ENCODE measurements at regions not wholly inside any gene's neighbourhood (a gene's known extent, or its start where the extent isn't known, plus 50 kb on each side); places are given as distances from the start of the nearest gene placed in this dataset.

DNA sequence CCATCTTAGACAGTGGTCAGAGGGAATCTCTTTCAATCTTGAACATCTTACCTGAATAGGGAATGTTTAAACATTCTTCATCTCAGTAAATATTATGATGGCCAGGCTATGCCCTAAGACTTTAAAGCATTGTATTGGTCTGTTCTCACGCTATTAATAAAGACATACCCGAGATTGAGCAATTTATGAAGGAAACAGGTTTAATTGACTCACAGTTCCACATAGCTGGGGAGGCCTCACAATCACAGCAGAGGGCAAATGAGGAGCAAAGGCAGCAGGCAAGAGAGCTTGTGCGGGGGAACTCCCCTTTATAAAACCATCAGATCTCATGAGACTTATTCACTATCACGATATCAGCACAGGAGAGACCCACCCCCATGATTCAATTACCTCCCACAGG is 55.3 kb upstream of the SOX9 start:
- H4K5ac ChIP-seq (ENCODE audit: insufficient read length, low read depth, low read length), result no peak overlapping the region
- H2BK5ac ChIP-seq (ENCODE audit: low read depth, low read length), result no peak overlapping the region
- H4K20me1 ChIP-seq (replicated peaks in 1 of 2; ENCODE audit: control insufficient read depth in 1 of 2, insufficient read depth in 2 of 2, low read length in 2 of 2), result no peaks in the 10 kb centered on the region
- no peaks in the 10 kb centered on the region for H3K36me3 ChIP-seq (ENCODE audit: control insufficient read depth in 2 of 4, insufficient read depth in 4 of 4, low read length in 3 of 4)
- H2BK15ac ChIP-seq (ENCODE audit: low read length), result no peak overlapping the region
- no peak overlapping the region for H3K9ac ChIP-seq (replicated peaks in 1 of 4; ENCODE audit: extremely low read depth in 1 of 4, low read depth in 3 of 4, low read length in 3 of 4)
- H4K8ac ChIP-seq (ENCODE audit: extremely low read depth, insufficient read depth, low read length), result no peak overlapping the region
- TF ChIP-seq BACH1 (IDR thresholded peaks at IDR 0.05; ENCODE audit: low read length) (no peak), ASH2L (IDR thresholded peaks at IDR 0.05; ENCODE audit: low read length) (no peak), GABPA (IDR thresholded peaks at IDR 0.05; ENCODE audit: borderline replicate concordance, insufficient read depth, low read length) (no peak), SUZ12 (IDR thresholded peaks at IDR 0.05; ENCODE audit: low read length) (no peak), RBBP5 (IDR thresholded peaks at IDR 0.05; ENCODE audit: borderline replicate concordance, low read depth, low read length) (no peak)
- TF ChIP-seq, protein P1, sequence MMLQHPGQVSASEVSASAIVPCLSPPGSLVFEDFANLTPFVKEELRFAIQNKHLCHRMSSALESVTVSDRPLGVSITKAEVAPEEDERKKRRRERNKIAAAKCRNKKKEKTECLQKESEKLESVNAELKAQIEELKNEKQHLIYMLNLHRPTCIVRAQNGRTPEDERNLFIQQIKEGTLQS (IDR thresholded peaks at IDR 0.05; ENCODE audit: insufficient read depth, low read depth, low read length), result no peak
- ChIA-PET POLR2A (ENCODE audit: partially characterized antibody) (no interaction called here), CTCF (ENCODE audit: partially characterized antibody) (interaction anchor here (1.0 kb wide), 2 partner anchors 12 to 474 kb away, joined by 3 to 4 read pairs; no protein-coding TSS in a partner anchor)
- DNase-seq (ENCODE audit: low read depth in 1 of 2, low spot score in 2 of 2) (no peak), FAIRE-seq (no peak)
- H3K56ac ChIP-seq (replicated peaks; ENCODE audit: insufficient read length, low read depth, low read length), result no peak overlapping the region
- no peak overlapping the region for H2BK120ac ChIP-seq (replicated peaks; ENCODE audit: low read depth, low read length)
- no peak overlapping the region for H3K4ac ChIP-seq (replicated peaks; ENCODE audit: insufficient read length, low read depth, low read length)
- 91% methylated on average over 4 of the region's 4 CpGs; no CpG with 5 or more reads in 1 of the 2 experiments for WGBS, 2 experiments (ENCODE audit: extremely low coverage in 1 of 2, insufficient coverage in 1 of 2, insufficient read length in 1 of 2, insufficient replicate concordance in 2 of 2, low coverage in 1 of 2, low lambda C conversion rate in 2 of 2, missing lambda C conversion rate in 1 of 2)
- no peak overlapping the region for H2AFZ ChIP-seq (ENCODE audit: low read length)
- H3K23ac ChIP-seq (ENCODE audit: insufficient read length), result no peak overlapping the region
- no peak overlapping the region for H3K14ac ChIP-seq (ENCODE audit: insufficient read length)
- no peak overlapping the region for H4K91ac ChIP-seq (replicated peaks; ENCODE audit: insufficient read length, low read length)
- no peak overlapping the region for H3K4me2 ChIP-seq (ENCODE audit: insufficient read depth in 1 of 2, low read depth in 2 of 2, low read length in 2 of 2)
- no peak overlapping the region for H3K4me3 ChIP-seq (ENCODE audit: extremely low read depth in 1 of 4, insufficient read depth in 2 of 4, low read depth in 3 of 4, low read length in 4 of 4)
- no peaks in the 10 kb centered on the region for H3K9me3 ChIP-seq (ENCODE audit: insufficient read depth in 2 of 2, low read depth in 1 of 2, low read length in 1 of 2)
- no peaks in the 10 kb centered on the region for H3K23me2 ChIP-seq (ENCODE audit: low read depth, low read length)
- H2BK12ac ChIP-seq (ENCODE audit: low read depth, low read length), result no peak overlapping the region
- no peaks in the 10 kb centered on the region for H3K79me2 ChIP-seq (ENCODE audit: control insufficient read depth in 1 of 2, insufficient read depth in 2 of 2, low read length in 2 of 2)
- no peak overlapping the region for H2BK20ac ChIP-seq (ENCODE audit: low read length)
- no peak overlapping the region for H3K27ac ChIP-seq (ENCODE audit: low read depth, low read length)
- H3K4me1 ChIP-seq (replicated peaks in 1 of 4; ENCODE audit: control insufficient read depth in 3 of 4, insufficient read depth in 4 of 4, low read length in 3 of 4), result no peaks in the 10 kb centered on the region
- no peaks in the 10 kb centered on the region for H3K79me1 ChIP-seq (ENCODE audit: low read depth, low read length)
- H3K18ac ChIP-seq (ENCODE audit: extremely low read depth, low read length), result no peak overlapping the region
- H3K27me3 ChIP-seq (replicated peaks in 1 of 4; ENCODE audit: control insufficient read depth in 3 of 4, extremely low read depth in 1 of 4, insufficient read depth in 3 of 4, low read length in 3 of 4), result no peaks in the 10 kb centered on the region
- H2AK5ac ChIP-seq (ENCODE audit: low read depth, low read length), result no peak overlapping the region
